PC-3 (cell line): ENCODE measurements at regions not wholly inside any gene's neighbourhood (a gene's known extent, or its start where the extent isn't known, plus 50 kb on each side); places are given as distances from the start of the nearest gene placed in this dataset.

Experiments used
- CTCF ChIP-seq: fragments of 300-600 bp; sonication (generic); conservative IDR thresholded peaks from 2 replicates; pipeline ENCODE4 v1.5.1; 2017; ENCODE audit warnings: antibody characterized with exemption, low read depth, mild to moderate bottlenecking, low read length
- EZH2 ChIP-seq: fragments of 300-600 bp; sonication (generic); IDR thresholded peaks from one replicate; pipeline ENCODE4 v1.6.1; 2017; ENCODE audit warnings: antibody characterized with exemption, mild to moderate bottlenecking, low read length; ENCODE audit not compliant: unreplicated experiment

- TF ChIP-seq CTCF, result no peak
- TF ChIP-seq EZH2, result no peak
Measured at GRCh38 chr20:6311097-6311496, 188.3 kb upstream of the FERMT1 start.
